ENCODE measurements at regions not wholly inside any gene's neighbourhood (a gene's known extent, or its start where the extent isn't known, plus 50 kb on each side); places are given as distances from the start of the nearest gene placed in this dataset.
"Not testable (repeated sequence)": the region's sequence is repeated elsewhere in the genome, so short reads cannot be mapped to it uniquely, and the experiment has no call there.

- no peak for DNase-seq
These were observed 373.5 kb upstream of the TRPC7 start for GRCh38 chr5:136738829-136739228.

GRCh38 chr5:136736021-136736420, 370.7 kb upstream of the TRPC7 start:
- no peak for DNase-seq

- not testable (repeated sequence) for DNase-seq
These were observed 370.3 kb upstream of the TRPC7 start for GRCh38 chr5:136735611-136736010.

GRCh38 chr5:136734628-136735027, 369.3 kb upstream of the TRPC7 start:
- DNase-seq: no peak

- DNase-seq: no peak
These were observed 367.4 kb upstream of the TRPC7 start for GRCh38 chr5:136732751-136733150.

GRCh38 chr5:136731241-136731900, 366.0 kb upstream of the TRPC7 start:
- no peak for DNase-seq

GRCh38 chr5:136730426-136730825, 365.1 kb upstream of the TRPC7 start:
- no peak for DNase-seq

- DNase-seq: no peak
These were observed 364.6 kb upstream of the TRPC7 start for GRCh38 chr5:136729901-136730355.

GRCh38 chr5:136726506-136726905, 361.2 kb upstream of the TRPC7 start:
- no peak for DNase-seq

GRCh38 chr5:136724161-136724560, 358.8 kb upstream of the TRPC7 start:
- no peak for DNase-seq

GRCh38 chr5:136722581-136722980, 357.2 kb upstream of the TRPC7 start:
- no peak for DNase-seq

- DNase-seq: no peak
These were observed 356.7 kb upstream of the TRPC7 start for GRCh38 chr5:136722086-136722485.

GRCh38 chr5:136720674-136721073, 355.3 kb upstream of the TRPC7 start:
- DNase-seq: no peak

GRCh38 chr5:136717917-136718316, 352.6 kb upstream of the TRPC7 start:
- no peak for DNase-seq

GRCh38 chr5:136714286-136714685, 348.9 kb upstream of the TRPC7 start:
- no peak for DNase-seq

GRCh38 chr5:136712628-136713027, 347.3 kb upstream of the TRPC7 start:
- no peak for DNase-seq

- no peak for DNase-seq
These were observed 345.5 kb upstream of the TRPC7 start for GRCh38 chr5:136710834-136711233.

GRCh38 chr5:136703706-136704105, 338.4 kb upstream of the TRPC7 start:
- no peak for DNase-seq

GRCh38 chr5:136703036-136703435, 337.7 kb upstream of the TRPC7 start:
- no peak for DNase-seq

- no peak for DNase-seq
These were observed 335.8 kb upstream of the TRPC7 start for GRCh38 chr5:136701191-136701590.

- peak; percentile 22 for DNase-seq
These were observed 334.3 kb upstream of the TRPC7 start for GRCh38 chr5:136699651-136700050.

- DNase-seq: no peak
These were observed 333.6 kb upstream of the TRPC7 start for GRCh38 chr5:136698970-136699369.

GRCh38 chr5:136694258-136694657, 328.9 kb upstream of the TRPC7 start:
- no peak for DNase-seq

GRCh38 chr5:136689552-136689951, 324.2 kb upstream of the TRPC7 start:
- no peak for DNase-seq

- no peak for DNase-seq
These were observed 321.0 kb upstream of the TRPC7 start for GRCh38 chr5:136686192-136686872.

Data from GF-D8 (cell line).